HAP-1 (cell line): ENCODE measurements at regions not wholly inside any gene's neighbourhood (a gene's known extent, or its start where the extent isn't known, plus 50 kb on each side); places are given as distances from the start of the nearest gene placed in this dataset.
"Not testable (repeated sequence)": the region's sequence is repeated elsewhere in the genome, so short reads cannot be mapped to it uniquely, and the experiment has no call there.

Experiments used
- DNase-seq, 2 experiments: peaks; one replicate each; pipeline ENCODE4 v3.0.0-alpha.2; 2016 to 2020; ENCODE audit warnings: low spot score in 2 of 2
- H3K27me3 ChIP-seq: fragments of 250-450 bp; sonication (Bioruptor Pico); 2 replicates; pipeline ENCODE4 v1.5.1; 2020; ENCODE audit warnings: low read depth, mild to moderate bottlenecking, moderate library complexity
- H3K36me3 ChIP-seq: fragments of 250-450 bp; sonication (Bioruptor Pico); replicated peaks from 2 replicates; pipeline ENCODE4 v1.5.1; 2020; ENCODE audit warnings: mild to moderate bottlenecking
- H3K4me1 ChIP-seq: fragments of 250-450 bp; sonication (Bioruptor Pico); 2 replicates; pipeline ENCODE4 v1.5.1; 2020; ENCODE audit warnings: mild to moderate bottlenecking
- H3K4me3 ChIP-seq: fragments of 250-450 bp; sonication (Bioruptor Pico); 2 replicates; pipeline ENCODE4 v1.5.1; 2020; ENCODE audit warnings: mild to moderate bottlenecking, moderate library complexity
- H3K9me3 ChIP-seq: fragments of 250-450 bp; sonication (Bioruptor Pico); 2 replicates; pipeline ENCODE4 v1.5.1; 2020; ENCODE audit warnings: mild to moderate bottlenecking, moderate library complexity
- in situ Hi-C: fragments of 300-500 bp; cut with MboI; formaldehyde crosslinking; loops from 3 replicates; pipeline ENCODE4 v1.14.3; 2020; ENCODE audit warnings: low sequenced_read_pairs, inconsistent platforms, mixed read lengths

GRCh38 chr9:110093871-110094270 is 114.1 kb downstream of the C9orf152 start:
- H3K4me1 ChIP-seq = no peaks in the 10 kb centered on the region
- H3K27me3 ChIP-seq = no peaks in the 10 kb centered on the region
- H3K36me3 ChIP-seq = no peaks in the 10 kb centered on the region
- no peak for DNase-seq
- in situ Hi-C loops = no loop called here
- no peaks in the 10 kb centered on the region for H3K9me3 ChIP-seq
- no peak overlapping the region for H3K4me3 ChIP-seq

DNA sequence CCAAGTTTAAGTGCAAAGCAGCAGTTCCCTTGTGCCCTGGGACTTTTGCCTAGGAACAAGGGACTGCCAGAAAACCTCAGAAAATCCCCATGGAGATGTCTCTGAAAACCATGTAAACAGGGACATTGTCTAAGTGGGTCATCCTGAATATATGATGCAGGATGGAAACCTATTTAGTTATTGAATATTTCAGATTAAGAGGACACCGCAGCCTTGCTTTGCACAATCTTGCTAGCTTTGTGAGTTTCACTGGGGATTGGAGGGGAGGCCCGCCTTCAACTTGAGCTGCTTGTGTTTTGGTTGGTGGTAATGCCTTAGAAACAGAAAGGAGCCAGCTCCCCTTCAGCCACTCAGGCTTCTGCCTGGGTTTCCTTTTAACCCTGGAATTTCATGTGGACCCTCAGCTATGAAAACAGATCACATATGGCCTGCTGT is 112.8 kb downstream of the C9orf152 start:
- Histone ChIP-seq H3K4me1 (no peaks in the 10 kb centered on the region), H3K27me3 (no peaks in the 10 kb centered on the region), H3K36me3 (no peaks in the 10 kb centered on the region), H3K4me3 (no peak overlapping the region), H3K9me3 (no peaks in the 10 kb centered on the region)
- in situ Hi-C loops = no loop called here
- DNase-seq = no peak

DNA sequence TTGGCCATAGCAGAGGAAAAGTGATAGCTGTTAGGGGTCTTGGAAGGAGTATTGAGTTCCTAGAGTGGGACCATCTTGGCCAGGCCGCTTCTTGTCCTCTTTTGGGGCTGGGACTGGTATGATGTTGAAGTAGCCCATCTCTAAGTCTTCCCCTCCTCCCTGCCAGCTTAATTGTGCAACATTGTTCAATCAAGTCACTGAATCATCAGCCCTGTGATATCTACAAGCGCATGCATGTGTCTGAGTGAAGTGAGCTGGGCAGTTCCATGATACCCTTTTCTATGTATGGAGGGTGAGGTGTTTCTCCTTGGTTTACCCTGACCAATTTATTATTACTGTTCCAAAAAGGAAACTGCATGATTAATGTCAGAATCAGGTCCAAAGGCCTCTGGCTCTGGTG is 112.2 kb downstream of the C9orf152 start:
- H3K4me1 ChIP-seq = no peaks in the 10 kb centered on the region
- no peaks in the 10 kb centered on the region for H3K36me3 ChIP-seq
- no peak for DNase-seq
- in situ Hi-C loops = no loop called here
- H3K27me3 ChIP-seq = no peaks in the 10 kb centered on the region
- no peak overlapping the region for H3K4me3 ChIP-seq
- no peaks in the 10 kb centered on the region for H3K9me3 ChIP-seq

- H3K4me1 ChIP-seq, H3K4me3 ChIP-seq, in situ Hi-C loops, H3K9me3 ChIP-seq, H3K27me3 ChIP-seq, DNase-seq, H3K36me3 ChIP-seq: not testable (repeated sequence)
These were observed 111.3 kb downstream of the C9orf152 start for GRCh38 chr9:110096674-110097073.

GRCh38 chr9:110099236-110100095 is 108.5 kb downstream of the C9orf152 start:
- Histone ChIP-seq H3K36me3 (no peaks in the 10 kb centered on the region), H3K9me3 (no peaks in the 10 kb centered on the region), H3K4me1 (no peaks in the 10 kb centered on the region), H3K4me3 (no peak overlapping the region), H3K27me3 (no peaks in the 10 kb centered on the region)
- DNase-seq = peak in 1 of 2 experiments; percentile 21
- in situ Hi-C loops = no loop called here

GRCh38 chr9:110101531-110102161 is 106.3 kb downstream of the C9orf152 start:
- Histone ChIP-seq H3K9me3 (no peaks in the 10 kb centered on the region), H3K4me3 (no peak overlapping the region), H3K27me3 (no peaks in the 10 kb centered on the region), H3K4me1 (no peaks in the 10 kb centered on the region), H3K36me3 (no peaks in the 10 kb centered on the region)
- no peak for DNase-seq
- in situ Hi-C loops = no loop called here

- H3K4me1 ChIP-seq = no peaks in the 10 kb centered on the region
- H3K36me3 ChIP-seq = no peaks in the 10 kb centered on the region
- DNase-seq = no peak
These were observed 104.7 kb downstream of the C9orf152 start for GRCh38 chr9:110103257-110103656.

GRCh38 chr9:110104261-110104809 is 103.6 kb downstream of the C9orf152 start:
- no peaks in the 10 kb centered on the region for H3K27me3 ChIP-seq
- H3K4me1 ChIP-seq = no peaks in the 10 kb centered on the region
- no peak overlapping the region for H3K4me3 ChIP-seq
- H3K36me3 ChIP-seq = no peaks in the 10 kb centered on the region
- in situ Hi-C loops = no loop called here
- no peak for DNase-seq
- H3K9me3 ChIP-seq = no peaks in the 10 kb centered on the region

More at GRCh38 chr9:110103257-110103656, 104.7 kb downstream of the C9orf152 start:
- in situ Hi-C loops = no loop called here
- Histone ChIP-seq H3K9me3 (no peaks in the 10 kb centered on the region), H3K4me3 (no peak overlapping the region), H3K27me3 (no peaks in the 10 kb centered on the region)

DNA sequence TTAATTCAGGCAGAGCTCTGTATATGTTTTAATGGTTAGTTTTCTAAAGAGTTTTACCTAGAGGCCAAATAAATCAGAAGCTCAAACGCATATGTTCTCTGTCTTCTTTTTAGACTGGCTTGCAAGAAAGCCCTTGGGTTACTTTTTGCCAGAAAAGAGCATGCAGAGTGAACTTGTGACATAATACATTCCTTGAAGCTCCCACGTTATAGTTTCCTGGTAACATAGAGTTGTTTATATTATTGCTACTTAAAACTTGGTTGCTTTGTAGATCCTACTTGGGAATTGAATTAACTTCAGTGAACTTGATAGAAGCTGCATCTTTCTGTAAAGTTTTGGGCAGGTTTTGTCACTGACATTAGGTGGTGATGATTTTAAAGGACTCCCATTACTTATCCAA is 102.9 kb downstream of the C9orf152 start:
- in situ Hi-C loops = no loop called here
- no peaks in the 10 kb centered on the region for H3K36me3 ChIP-seq
- no peak overlapping the region for H3K4me3 ChIP-seq
- H3K9me3 ChIP-seq = no peaks in the 10 kb centered on the region
- no peaks in the 10 kb centered on the region for H3K27me3 ChIP-seq
- no peaks in the 10 kb centered on the region for H3K4me1 ChIP-seq
- DNase-seq = no peak

DNA sequence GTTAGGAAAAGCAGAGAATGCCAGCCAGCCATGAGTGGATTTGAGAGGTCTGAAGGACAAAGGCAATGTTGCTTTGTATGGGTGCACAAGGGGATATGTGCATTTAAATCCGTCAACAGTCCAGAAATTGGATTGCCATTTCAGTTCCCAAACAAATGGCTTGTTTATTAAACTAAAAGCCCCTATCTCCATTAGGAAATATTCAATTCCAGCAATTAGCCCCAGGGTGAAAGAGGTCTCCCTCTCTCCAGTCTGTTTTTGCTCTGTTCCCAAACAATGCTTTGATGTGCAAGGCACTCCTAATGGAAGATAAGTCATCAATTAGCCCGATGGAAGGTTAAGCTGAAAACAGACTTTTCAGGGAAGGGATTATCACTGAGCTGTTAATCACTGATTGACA is 101.3 kb downstream of the C9orf152 start:
- in situ Hi-C loops = no loop called here
- Histone ChIP-seq H3K36me3 (no peaks in the 10 kb centered on the region), H3K4me3 (no peak overlapping the region), H3K9me3 (no peaks in the 10 kb centered on the region), H3K4me1 (no peaks in the 10 kb centered on the region), H3K27me3 (no peaks in the 10 kb centered on the region)
- DNase-seq = no peak

DNA sequence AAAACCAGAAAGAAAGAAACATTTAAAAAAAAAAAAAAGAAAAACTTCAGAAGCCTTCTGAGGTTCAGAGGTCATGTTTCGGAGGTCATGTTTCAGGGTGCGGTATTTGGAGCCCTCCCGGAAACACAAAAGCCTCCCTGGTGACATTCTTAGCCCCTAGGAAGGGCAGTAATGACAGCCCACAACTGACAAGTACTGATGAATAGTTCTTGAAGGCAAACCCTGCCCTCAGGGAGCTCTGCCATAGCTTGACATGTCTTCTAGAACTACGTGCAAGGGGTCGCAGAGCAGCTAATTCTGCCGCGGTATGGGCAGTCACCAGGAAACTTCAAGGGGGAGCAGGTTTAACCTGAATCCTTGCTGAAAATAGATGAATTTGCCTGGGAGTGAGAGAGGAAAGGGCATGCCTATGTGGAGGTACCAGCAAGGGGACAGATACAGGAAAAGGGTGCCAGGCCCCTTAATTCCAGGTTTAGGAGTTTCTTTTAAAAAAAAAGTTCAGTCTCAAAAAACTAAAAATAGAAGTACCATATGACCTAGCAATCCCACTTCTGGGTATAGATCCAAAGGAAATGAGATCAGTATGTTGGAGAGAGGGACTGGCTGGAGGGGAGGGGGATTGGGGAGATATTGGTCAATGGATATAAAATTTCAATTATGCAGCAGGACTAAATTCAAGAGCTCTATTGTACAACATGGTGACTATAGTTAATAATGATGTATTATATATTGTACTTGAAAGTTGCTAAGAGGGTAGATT is 98.4 kb downstream of the C9orf152 start:
- Histone ChIP-seq H3K36me3 (no peaks in the 10 kb centered on the region), H3K27me3 (no peaks in the 10 kb centered on the region), H3K4me3 (no peak overlapping the region), H3K9me3 (no peaks in the 10 kb centered on the region), H3K4me1 (no peaks in the 10 kb centered on the region)
- in situ Hi-C loops = no loop called here
- no peak for DNase-seq

- no peak overlapping the region for H3K4me3 ChIP-seq
- H3K36me3 ChIP-seq = no peaks in the 10 kb centered on the region
- in situ Hi-C loops = no loop called here
- H3K4me1 ChIP-seq = no peaks in the 10 kb centered on the region
- no peak for DNase-seq
- no peaks in the 10 kb centered on the region for H3K27me3 ChIP-seq
- no peaks in the 10 kb centered on the region for H3K9me3 ChIP-seq
These were observed 97.8 kb downstream of the C9orf152 start for GRCh38 chr9:110110154-110110553.

- in situ Hi-C loops = no loop called here
- H3K4me3 ChIP-seq = no peak overlapping the region
- H3K4me1 ChIP-seq = no peaks in the 10 kb centered on the region
- H3K9me3 ChIP-seq = no peaks in the 10 kb centered on the region
- no peak for DNase-seq
- no peaks in the 10 kb centered on the region for H3K27me3 ChIP-seq
- no peaks in the 10 kb centered on the region for H3K36me3 ChIP-seq
These were observed 96.1 kb downstream of the C9orf152 start for GRCh38 chr9:110111868-110112267.

- H3K36me3 ChIP-seq = no peaks in the 10 kb centered on the region
- no peaks in the 10 kb centered on the region for H3K27me3 ChIP-seq
- in situ Hi-C loops = no loop called here
- no peak overlapping the region for H3K4me3 ChIP-seq
- no peak for DNase-seq
- no peaks in the 10 kb centered on the region for H3K9me3 ChIP-seq
- no peaks in the 10 kb centered on the region for H3K4me1 ChIP-seq
These were observed 95.2 kb downstream of the C9orf152 start for GRCh38 chr9:110112792-110113191.
